H9 (cell line): ENCODE measurements at regions not wholly inside any gene's neighbourhood (a gene's known extent, or its start where the extent isn't known, plus 50 kb on each side); places are given as distances from the start of the nearest gene placed in this dataset.

ENCODE experiments used
- DNase-seq: peaks from one replicate; pipeline ENCODE4 v3.0.0-alpha.2; 2017
- H2AFZ ChIP-seq: one replicate; pipeline ENCODE4 v1.6.1; 2013; ENCODE audit warnings: mild to moderate bottlenecking, low read length, control low read depth, moderate library complexity
- H2AK5ac ChIP-seq: 2 replicates; pipeline ENCODE4 v1.6.1; 2013; ENCODE audit warnings: low read length, control low read depth, mixed read lengths; ENCODE audit not compliant: insufficient read length
- H2BK120ac ChIP-seq: one replicate; pipeline ENCODE4 v1.6.1; 2013; ENCODE audit warnings: low read depth, mild to moderate bottlenecking, low read length, control low read depth, inconsistent platforms; ENCODE audit not compliant: poor library complexity, severe bottlenecking
- H2BK12ac ChIP-seq: 2 replicates; pipeline ENCODE4 v1.6.1; 2013; ENCODE audit warnings: low read length, control low read depth, mixed read lengths, low read depth; ENCODE audit not compliant: insufficient read length
- H2BK15ac ChIP-seq: 2 replicates; pipeline ENCODE4 v1.6.1; 2013; ENCODE audit warnings: low read depth, low read length, control low read depth
- H2BK20ac ChIP-seq: one replicate; pipeline ENCODE4 v1.6.1; 2013; ENCODE audit warnings: low read depth, mild to moderate bottlenecking, low read length, control low read depth, inconsistent platforms; ENCODE audit not compliant: poor library complexity, severe bottlenecking
- H2BK5ac ChIP-seq: 2 replicates; pipeline ENCODE4 v1.6.1; 2013; ENCODE audit warnings: low read length, control low read depth, mixed read lengths; ENCODE audit not compliant: insufficient read length
- H3K14ac ChIP-seq: 2 replicates; pipeline ENCODE4 v1.6.1; 2013; ENCODE audit warnings: low read length, control low read depth; ENCODE audit not compliant: insufficient read depth
- H3K18ac ChIP-seq: 2 replicates; pipeline ENCODE4 v1.6.1; 2013; ENCODE audit warnings: low read depth, mild to moderate bottlenecking, mixed read lengths, low read length, control low read depth; ENCODE audit not compliant: insufficient read length
- H3K23ac ChIP-seq: 2 replicates; pipeline ENCODE4 v1.6.1; 2013; ENCODE audit warnings: low read length, control low read depth, mixed read lengths, low read depth; ENCODE audit not compliant: insufficient read length
- H3K23me2 ChIP-seq: 2 replicates; pipeline ENCODE4 v1.6.1; 2013; ENCODE audit warnings: low read depth, mild to moderate bottlenecking, mixed read lengths, low read length, control low read depth; ENCODE audit not compliant: insufficient read length, poor library complexity, severe bottlenecking
- H3K27ac ChIP-seq: 2 replicates; pipeline ENCODE4 v1.5.1; 2013; ENCODE audit warnings: low read length, control low read depth, mixed read lengths, low read depth; ENCODE audit not compliant: insufficient read length
- H3K27me3 ChIP-seq: 2 replicates; pipeline ENCODE4 v1.6.1; 2013; ENCODE audit warnings: low read length, control low read depth, inconsistent platforms; ENCODE audit not compliant: insufficient read depth
- H3K4ac ChIP-seq: 2 replicates; pipeline ENCODE4 v1.6.1; 2013; ENCODE audit warnings: low read depth, mild to moderate bottlenecking, control low read depth, inconsistent platforms, low read length, moderate library complexity
- H3K4me1 ChIP-seq: 2 replicates; pipeline ENCODE4 v1.6.1; 2013; ENCODE audit warnings: low read length, control low read depth, inconsistent platforms; ENCODE audit not compliant: insufficient read depth
- H3K4me2 ChIP-seq: 2 replicates; pipeline ENCODE4 v1.6.1; 2013; ENCODE audit warnings: low read length, control low read depth, mixed read lengths; ENCODE audit not compliant: insufficient read length, insufficient read depth
- H3K56ac ChIP-seq: 2 replicates; pipeline ENCODE4 v1.6.1; 2013; ENCODE audit warnings: low read depth, mild to moderate bottlenecking, mixed read lengths, low read length, control low read depth; ENCODE audit not compliant: insufficient read length
- H3K79me1 ChIP-seq: 2 replicates; pipeline ENCODE4 v1.6.1; 2013; ENCODE audit warnings: low read depth, mild to moderate bottlenecking, moderate library complexity, low read length, control low read depth, inconsistent platforms; ENCODE audit not compliant: insufficient read depth, poor library complexity, severe bottlenecking
- H3K79me2 ChIP-seq: 2 replicates; pipeline ENCODE4 v1.6.1; 2013; ENCODE audit warnings: low read length, control low read depth, inconsistent platforms; ENCODE audit not compliant: insufficient read depth
- H3K9ac ChIP-seq: 2 replicates; pipeline ENCODE4 v1.6.1; 2013; ENCODE audit warnings: low read length, control low read depth, mixed read lengths; ENCODE audit not compliant: insufficient read length; ENCODE audit errors: extremely low read depth
- H3K9me3 ChIP-seq: one replicate; pipeline ENCODE4 v1.6.1; 2013; ENCODE audit warnings: low read depth, low read length, inconsistent platforms; ENCODE audit not compliant: control insufficient read depth
- H3T11ph ChIP-seq: one replicate; pipeline ENCODE4 v1.6.1; 2013; ENCODE audit warnings: mild to moderate bottlenecking, low read length, control low read depth, inconsistent platforms
- H4K20me1 ChIP-seq: one replicate; pipeline ENCODE4 v1.6.1; 2013; ENCODE audit not compliant: control insufficient read depth, insufficient read length, insufficient read depth
- H4K5ac ChIP-seq: 2 replicates; pipeline ENCODE4 v1.6.1; 2013; ENCODE audit warnings: low read depth, mild to moderate bottlenecking, mixed read lengths, low read length, control low read depth; ENCODE audit not compliant: insufficient read length
- H4K8ac ChIP-seq: replicated peaks from 2 replicates; pipeline ENCODE4 v1.6.1; 2013; ENCODE audit warnings: low read length, control low read depth, mixed read lengths, low read depth; ENCODE audit not compliant: insufficient read length
- H4K91ac ChIP-seq: 2 replicates; pipeline ENCODE4 v1.6.1; 2013; ENCODE audit warnings: low read depth, mild to moderate bottlenecking, moderate library complexity, mixed read lengths, low read length, control low read depth; ENCODE audit not compliant: insufficient read length
- H3K27ac Mint-ChIP-seq, 3 experiments: 2 replicates in 2 of 3; 3 replicates in 1 of 3; pipeline ENCODE4 v1.8.0; 2020 to 2021; ENCODE audit warnings: mixed read lengths in 3 of 3, mild to moderate bottlenecking in 1 of 3, moderate library complexity in 1 of 3
- H3K27me3 Mint-ChIP-seq: 2 replicates; pipeline ENCODE4 v1.8.0; 2021; ENCODE audit warnings: low read depth, mild to moderate bottlenecking, moderate library complexity, mixed read lengths
- H3K36me3 Mint-ChIP-seq, 3 experiments: 2 replicates in 2 of 3; 3 replicates in 1 of 3; pipeline ENCODE4 v1.8.0; 2020 to 2021; ENCODE audit warnings: low read depth in 3 of 3, mixed read lengths in 3 of 3; ENCODE audit not compliant: insufficient read depth in 1 of 3
- H3K4me1 Mint-ChIP-seq, 2 experiments: 2 replicates each; pipeline ENCODE4 v1.8.0; 2020; ENCODE audit warnings: mixed read lengths in 2 of 2
- H3K4me3 Mint-ChIP-seq, 2 experiments: 2 replicates in 1 of 2; 3 replicates in 1 of 2; pipeline ENCODE4 v1.8.0; 2020 to 2021; ENCODE audit warnings: mild to moderate bottlenecking in 2 of 2, mixed read lengths in 2 of 2, moderate library complexity in 1 of 2
- H3K9me3 Mint-ChIP-seq, 2 experiments: 2 replicates in 1 of 2; 3 replicates in 1 of 2; pipeline ENCODE4 v1.8.0; 2020; ENCODE audit warnings: mild to moderate bottlenecking in 2 of 2, mixed read lengths in 2 of 2, moderate library complexity in 1 of 2
- CTCF ChIP-seq: fragments of 200-600 bp; sonication (generic); conservative IDR thresholded peaks from 3 replicates; pipeline ENCODE4 v1.8.0; 2021; ENCODE audit warnings: antibody characterized with exemption, mild to moderate bottlenecking
- WGBS: extraction: QIAGEN DNeasy Blood & Tissue Kit; methylation state at CpG from one replicate; pipeline ENCODE4 v1.1.7; 2013; ENCODE audit warnings: missing lambda C conversion rate, low lambda C conversion rate, mixed read lengths; ENCODE audit not compliant: insufficient read length; ENCODE audit errors: extremely low coverage; 5-methylcytosine and 5-hydroxymethylcytosine counted together

- no peak overlapping the region for H3K27ac Mint-ChIP-seq
- no CpG with 5 or more reads among the region's 1 CpG for WGBS
- H2AFZ ChIP-seq: no peak overlapping the region
- no peak overlapping the region for H2BK5ac ChIP-seq
- H3K9me3 Mint-ChIP-seq: peaks cover 3 to 4% of the 10 kb centered on the region in 2 experiments; a peak in 3 of 5 replicates
- no peaks in the 10 kb centered on the region for H3K27me3 Mint-ChIP-seq
- peaks cover 3% of the 10 kb centered on the region; the same call in 1 of the 2 replicates for H3K4me1 ChIP-seq
- no peak overlapping the region for H3K23ac ChIP-seq
- no peak overlapping the region for H3T11ph ChIP-seq
- DNase-seq: no peak
- H2BK12ac ChIP-seq: no peak overlapping the region
- no peaks in the 10 kb centered on the region for H3K9me3 ChIP-seq
- H3K79me2 ChIP-seq: no peaks in the 10 kb centered on the region
- H2AK5ac ChIP-seq: no peak overlapping the region
- no peak overlapping the region for H3K56ac ChIP-seq
- H2BK15ac ChIP-seq: no peak overlapping the region
- no peak overlapping the region for H3K4me2 ChIP-seq
- peaks cover 12 to 15% of the 10 kb centered on the region in 2 experiments for H3K4me1 Mint-ChIP-seq
- H4K5ac ChIP-seq: no peak overlapping the region
- no peak for TF ChIP-seq CTCF
- H3K23me2 ChIP-seq: no peaks in the 10 kb centered on the region
- no peak overlapping the region for H3K4me3 Mint-ChIP-seq
- no peak overlapping the region for H2BK120ac ChIP-seq
- no peak overlapping the region for H3K14ac ChIP-seq
- no peak overlapping the region for H2BK20ac ChIP-seq
- no peak overlapping the region for H3K27ac ChIP-seq
- H3K9ac ChIP-seq: no peak overlapping the region
- no peak overlapping the region for H3K18ac ChIP-seq
- no peak overlapping the region for H4K8ac ChIP-seq
- no peak overlapping the region for H4K91ac ChIP-seq
- peaks cover 0 to 2% (median 0%) of the 10 kb centered on the region in 3 experiments; a peak in 2 of 7 replicates for H3K36me3 Mint-ChIP-seq
- no peaks in the 10 kb centered on the region for H3K79me1 ChIP-seq
- no peak overlapping the region for H3K4ac ChIP-seq
- no peaks in the 10 kb centered on the region for H4K20me1 ChIP-seq
- H3K27me3 ChIP-seq: no peaks in the 10 kb centered on the region
Observed at GRCh38 chr2:117514371-117514770, 300.1 kb upstream of the DDX18 start.
